Jurkat, Clone E6-1 (cell line): ENCODE measurements at regions not wholly inside any gene's neighbourhood (a gene's known extent, or its start where the extent isn't known, plus 50 kb on each side); places are given as distances from the start of the nearest gene placed in this dataset.

Experiments
- DNase-seq: peaks from one replicate; pipeline ENCODE4 v3.0.0-alpha.2; 2011; ENCODE audit warnings: low read depth, low spot score
- H3K4me3 ChIP-seq: 2 replicates; pipeline ENCODE4 v1.5.1; 2011; ENCODE audit warnings: mild to moderate bottlenecking, low read length, control low read depth, moderate library complexity

DNA sequence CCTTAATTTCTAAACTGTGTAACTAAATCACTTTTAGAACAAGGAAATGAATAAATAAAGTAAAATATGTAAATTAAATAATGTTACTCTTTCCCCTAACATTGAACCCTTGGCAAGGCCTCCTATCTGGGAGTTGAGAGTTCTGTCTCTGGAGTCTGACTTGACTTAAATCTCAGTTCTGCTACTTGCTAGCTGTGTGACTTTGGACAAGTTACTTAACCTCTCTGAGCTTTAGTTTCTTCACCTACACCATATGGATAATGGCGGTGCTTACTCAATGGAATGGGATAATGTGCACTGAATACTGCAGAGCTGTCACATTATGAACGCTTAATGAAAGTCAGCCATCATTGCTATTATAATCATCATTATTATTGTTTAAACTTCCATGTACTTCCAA, 92.1 kb upstream of the SOD3 start:
- no peak overlapping the region for H3K4me3 ChIP-seq
- DNase-seq = no peak

DNA sequence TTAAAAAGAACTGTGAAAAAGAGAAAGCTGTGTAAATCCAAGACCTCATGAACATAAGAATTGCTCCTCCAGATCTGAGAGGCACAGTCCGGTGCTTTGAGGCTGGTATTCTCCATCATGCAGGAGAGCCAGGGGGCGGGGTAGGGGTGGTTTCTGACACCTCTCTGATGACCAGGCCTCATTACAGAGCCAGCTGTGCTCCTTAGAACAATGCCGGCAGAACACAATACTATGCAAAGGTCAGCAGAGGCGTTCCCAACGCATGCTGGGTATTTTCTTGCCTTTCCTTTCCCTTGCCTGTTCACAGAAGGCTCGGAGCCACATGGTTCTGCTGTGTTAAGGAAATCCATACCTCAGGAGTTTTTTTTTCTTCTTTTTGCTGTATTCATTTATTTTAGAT, 91.2 kb upstream of the SOD3 start:
- H3K4me3 ChIP-seq = no peak overlapping the region

DNA sequence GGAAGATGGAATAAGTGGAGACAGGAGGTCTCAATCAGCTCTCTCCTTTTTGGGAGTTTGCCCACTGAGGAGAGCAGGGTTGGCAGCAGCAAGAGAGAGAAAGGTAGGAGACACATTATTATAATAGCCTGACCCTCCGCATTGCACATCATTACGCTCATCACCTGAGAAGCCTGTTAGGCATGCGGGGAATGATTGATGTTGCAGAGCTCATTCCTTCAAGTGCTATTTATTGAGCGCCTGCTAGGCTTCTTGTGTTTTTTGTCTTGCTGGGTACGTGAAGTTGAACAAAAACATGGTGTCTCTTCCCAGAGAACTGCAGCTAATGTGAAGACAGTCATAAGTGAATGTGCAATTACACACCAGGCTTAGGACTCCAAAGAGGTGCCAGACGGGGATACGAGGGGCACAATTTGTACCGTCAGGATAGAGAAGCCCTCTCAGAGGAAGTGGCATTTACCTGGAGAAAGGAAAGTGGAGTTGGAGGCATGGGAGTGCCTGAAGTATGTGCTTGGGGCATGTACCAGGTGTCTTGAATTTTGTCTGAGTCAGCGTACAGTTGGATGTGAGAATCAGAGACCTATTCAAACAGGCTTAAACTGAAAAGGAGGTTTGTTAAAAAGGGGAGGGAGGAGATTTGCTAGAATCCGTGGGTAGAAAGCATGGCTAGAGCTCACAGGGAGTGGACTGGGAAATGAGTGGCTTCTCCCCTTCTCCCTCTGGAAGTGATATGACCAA, 90.2 kb upstream of the SOD3 start:
- DNase-seq = no peak
- no peak overlapping the region for H3K4me3 ChIP-seq

More for the DNA sequence above, 91.2 kb upstream of the SOD3 start:
- DNase-seq = no peak

DNA sequence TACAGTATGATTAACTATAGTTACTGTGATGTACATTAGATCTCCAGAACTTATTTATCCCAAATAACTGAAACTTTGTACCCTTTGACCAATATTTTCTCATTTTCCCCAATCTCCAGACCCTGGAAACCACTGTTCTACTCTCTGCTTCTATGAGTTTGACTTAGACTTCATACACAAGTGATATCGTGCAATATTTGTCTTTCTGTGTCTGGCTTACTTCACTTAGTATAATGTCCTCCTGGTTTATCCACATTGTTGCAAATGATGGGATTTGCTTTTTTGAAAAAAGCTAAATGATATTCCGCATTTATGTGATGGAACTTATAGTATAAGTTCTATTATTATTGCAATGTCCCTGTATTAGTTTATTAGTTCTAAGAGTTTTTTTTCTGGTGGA, 81.8 kb upstream of the SOD3 start:
- no peak for DNase-seq
- no peak overlapping the region for H3K4me3 ChIP-seq

DNA sequence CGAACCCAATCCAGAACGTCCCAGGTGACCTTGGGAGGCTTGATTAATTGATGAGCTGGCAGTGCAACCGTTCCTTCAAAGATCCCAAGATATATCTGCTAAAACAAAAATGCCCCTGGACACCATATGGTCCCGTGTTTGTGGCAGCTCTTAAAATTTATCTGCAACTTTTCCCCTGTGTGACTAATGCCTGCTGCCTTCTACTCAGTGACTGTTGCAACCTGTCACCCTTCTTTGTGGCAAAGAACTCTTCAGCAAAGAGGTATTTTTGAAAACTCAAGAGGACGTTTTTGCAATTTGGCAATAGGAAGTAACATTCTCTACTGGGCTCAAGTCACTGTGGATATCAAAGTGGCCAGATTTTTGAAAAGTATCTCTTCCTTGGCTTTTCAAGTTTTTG, 75.8 kb upstream of the SOD3 start:
- no peak overlapping the region for H3K4me3 ChIP-seq
- DNase-seq = no peak

DNA sequence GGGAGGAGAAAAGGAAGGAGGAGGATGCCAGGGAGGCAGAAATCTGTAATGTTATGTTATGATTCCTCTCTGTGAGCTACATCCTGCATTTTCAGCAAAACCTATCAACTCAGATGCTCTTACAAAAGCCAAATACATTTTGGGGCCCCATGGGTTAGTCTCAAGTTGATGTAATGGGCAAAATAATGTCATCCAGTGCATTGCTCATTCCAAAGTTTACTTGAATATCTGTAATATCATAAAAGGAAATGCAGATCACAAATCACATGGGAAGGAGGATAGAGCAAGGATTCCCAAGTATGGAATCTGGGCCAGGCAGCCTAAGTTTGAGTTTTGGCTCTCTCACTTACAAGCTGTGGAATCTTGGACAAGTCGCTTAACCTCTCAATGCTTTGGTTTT, 74.9 kb upstream of the SOD3 start:
- no peak for DNase-seq
- H3K4me3 ChIP-seq = no peak overlapping the region

DNA sequence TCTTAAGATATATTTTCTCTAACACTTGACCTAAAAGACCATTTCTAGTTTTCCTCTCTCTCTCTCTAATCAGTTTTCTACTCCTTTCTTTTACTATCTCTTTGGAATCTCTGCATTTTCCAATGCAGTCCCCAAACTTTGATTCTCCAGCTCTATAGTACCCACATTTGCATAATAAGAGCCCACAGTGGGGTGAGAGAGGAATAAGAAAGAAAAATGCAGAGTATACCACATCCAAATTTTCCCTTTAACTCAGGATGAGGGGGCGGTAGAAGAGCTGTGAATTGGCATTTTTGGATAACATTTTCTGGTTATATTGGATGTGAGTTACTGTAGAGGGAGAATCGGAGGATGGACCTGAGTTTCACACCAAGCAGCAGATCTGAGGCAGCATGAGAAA, 74.4 kb upstream of the SOD3 start:
- DNase-seq = no peak
- no peak overlapping the region for H3K4me3 ChIP-seq

DNA sequence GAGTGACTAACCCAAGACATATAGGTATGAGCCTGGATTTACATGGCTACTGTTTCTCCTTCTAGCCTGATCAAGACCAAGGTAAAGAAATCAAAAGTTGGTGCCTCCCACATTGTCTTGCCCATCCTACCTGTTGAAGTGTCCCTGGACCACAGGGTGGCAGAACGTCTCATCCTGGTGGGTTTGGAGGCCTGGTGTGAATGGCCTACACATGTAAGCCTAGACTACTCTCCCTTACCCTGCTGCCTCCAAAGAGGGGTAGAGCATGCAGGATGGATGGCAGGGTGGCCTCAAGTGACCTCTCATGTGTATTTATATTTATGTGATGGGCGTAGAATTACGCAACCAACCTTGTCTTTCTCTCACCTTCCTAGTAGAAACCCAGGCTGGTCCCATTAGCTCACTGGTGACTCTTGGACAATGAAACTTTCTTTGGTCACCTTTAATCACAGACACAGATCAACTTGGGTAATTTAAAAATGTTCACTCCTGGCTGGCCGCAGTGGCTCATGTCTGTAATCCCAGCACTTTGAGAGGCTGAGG, 73.3 kb upstream of the SOD3 start:
- no peak overlapping the region for H3K4me3 ChIP-seq
- no peak for DNase-seq

DNA sequence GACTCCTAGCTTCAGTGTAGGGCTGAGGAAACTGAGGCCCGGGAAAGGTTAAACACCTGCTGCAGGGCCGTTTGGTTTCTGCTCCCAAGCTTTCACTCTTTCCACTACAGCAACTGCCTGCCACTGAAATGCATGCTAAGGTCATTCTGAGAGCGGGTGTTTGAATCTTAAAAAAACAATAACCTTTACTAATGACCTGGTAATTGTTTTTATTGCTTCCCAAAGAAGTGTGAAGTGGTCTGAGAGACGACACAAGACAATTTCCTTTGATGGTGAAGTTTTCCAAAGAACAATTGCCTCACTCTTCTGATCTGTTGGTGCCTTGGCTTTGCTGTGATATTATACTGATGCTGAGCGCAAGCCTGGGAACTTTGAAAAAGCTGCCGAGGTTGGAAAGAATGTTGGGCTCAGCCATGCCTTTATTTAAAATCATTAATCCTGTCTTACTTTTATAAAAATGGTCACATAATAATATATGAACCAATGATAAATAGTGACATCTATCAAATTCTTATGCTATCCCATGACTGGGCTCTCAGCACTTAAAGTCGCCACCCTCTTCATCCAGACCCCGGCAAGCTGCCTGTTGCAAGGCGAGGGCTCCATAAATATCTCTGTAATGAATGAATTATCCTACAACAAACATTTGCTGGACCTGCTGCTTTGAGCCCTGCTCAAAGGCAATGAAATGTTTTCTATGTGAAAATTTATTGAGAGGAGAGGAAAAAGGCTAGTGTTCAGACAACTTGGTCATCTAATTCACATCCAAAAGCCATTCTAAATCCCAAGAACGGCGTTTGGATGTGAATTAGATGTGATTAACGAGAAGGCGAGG, 67.8 kb upstream of the SOD3 start:
- DNase-seq = no peak

DNA sequence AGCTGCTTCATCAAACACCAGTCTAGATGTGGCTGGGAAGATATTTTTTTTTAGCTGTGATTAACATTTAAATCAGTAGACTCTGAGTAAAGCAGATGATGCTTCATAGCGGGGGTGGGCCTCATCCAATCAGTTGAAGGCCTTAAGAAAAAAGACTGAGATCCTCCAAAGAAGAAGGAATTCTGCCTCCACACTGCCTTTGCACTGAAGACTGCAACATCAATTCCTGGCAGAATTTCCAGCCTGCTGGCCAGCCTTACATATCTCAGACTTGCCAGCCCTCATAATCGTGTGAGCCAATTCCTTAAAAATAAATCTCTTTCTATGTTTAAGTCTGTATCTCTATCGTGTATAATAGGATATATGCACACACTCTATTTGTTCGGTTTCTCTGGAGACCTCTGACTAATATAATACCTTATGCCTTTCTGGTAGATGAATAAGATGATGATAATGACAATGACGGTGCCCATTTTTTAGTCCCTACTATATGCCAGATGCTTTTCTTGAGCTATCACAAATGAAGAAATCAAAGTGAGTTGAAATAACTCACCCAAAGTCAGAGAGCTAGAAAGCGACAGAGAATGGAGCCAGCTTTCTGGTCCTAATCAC, 66.1 kb upstream of the SOD3 start:
- DNase-seq = no peak
- H3K4me3 ChIP-seq = no peak overlapping the region

More for the DNA sequence above, 67.8 kb upstream of the SOD3 start:
- H3K4me3 ChIP-seq = no peak overlapping the region

DNA sequence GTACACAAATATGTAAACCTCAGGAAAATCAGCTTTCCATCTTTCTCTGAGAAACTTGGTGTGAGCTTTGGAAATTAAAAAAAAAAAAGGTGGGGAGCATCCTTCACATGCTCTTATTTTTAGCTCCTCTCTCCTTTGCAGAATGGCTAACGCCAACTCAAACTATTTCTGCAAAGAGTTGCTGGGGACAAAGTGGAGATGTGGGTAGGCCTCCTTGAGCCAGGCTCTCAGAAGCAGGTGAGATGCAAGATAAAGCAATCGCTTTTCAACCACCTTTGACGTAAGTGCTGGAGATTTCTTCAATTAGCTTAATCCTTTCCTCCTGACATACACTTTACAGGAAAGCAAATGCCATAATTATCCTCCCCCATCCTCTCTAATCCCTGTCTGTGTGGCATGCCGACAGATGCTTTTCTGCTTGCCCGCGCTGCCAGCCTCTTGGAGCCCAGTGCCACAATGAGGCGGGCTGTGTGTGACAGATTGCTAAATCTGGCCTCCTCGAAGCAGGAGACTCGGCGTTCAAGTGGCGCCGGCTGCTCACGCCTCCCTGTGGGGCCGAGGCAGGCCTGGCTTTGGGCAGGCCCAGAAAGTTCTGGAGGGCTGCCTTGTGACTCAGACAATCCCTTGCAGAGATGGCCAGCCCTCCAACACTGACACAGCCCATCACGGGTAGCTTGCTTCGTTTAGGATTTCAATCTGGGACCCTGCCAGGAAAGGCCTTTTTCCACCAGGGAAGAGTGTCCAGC, 64.9 kb upstream of the SOD3 start:
- no peak for DNase-seq
- no peak overlapping the region for H3K4me3 ChIP-seq

DNA sequence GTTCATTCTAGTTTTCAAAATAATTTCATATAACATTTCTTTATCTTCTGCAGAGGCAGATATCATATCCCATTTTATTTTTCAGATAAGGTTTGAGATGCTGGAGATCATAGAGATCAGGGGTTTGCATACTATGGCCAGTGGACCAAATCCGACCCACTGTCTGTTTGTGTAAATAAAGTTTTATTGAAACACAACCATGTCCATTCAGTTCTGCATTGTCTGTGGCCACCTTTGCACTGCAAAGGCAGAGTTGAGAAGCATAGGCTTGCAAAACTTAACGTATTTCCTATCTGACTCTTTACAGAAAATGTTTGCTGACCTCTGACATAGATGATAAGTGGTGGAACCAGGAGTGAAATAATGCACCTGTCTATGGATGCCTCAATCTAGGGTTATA, 63.9 kb upstream of the SOD3 start:
- H3K4me3 ChIP-seq = no peak overlapping the region
- no peak for DNase-seq

DNA sequence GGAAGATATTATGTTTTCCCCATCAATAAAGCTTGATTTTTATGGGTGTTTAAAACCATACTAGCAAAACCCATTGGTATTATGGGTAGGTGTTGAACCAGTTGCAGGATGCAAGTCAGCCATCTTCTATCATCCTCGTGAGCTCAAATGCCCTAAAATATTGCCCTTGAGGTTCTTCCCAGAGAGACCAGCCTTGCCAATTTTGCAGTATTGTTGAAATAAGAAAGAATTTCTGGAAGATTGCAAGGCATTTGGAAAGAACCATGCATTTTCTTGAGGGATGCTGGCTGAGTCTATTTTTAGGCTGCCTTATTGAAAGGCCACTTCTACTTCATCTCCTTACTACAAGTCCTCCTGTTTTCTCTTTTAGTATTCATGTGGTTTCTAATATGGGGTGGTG, 60.9 kb upstream of the SOD3 start:
- DNase-seq = no peak
- no peak overlapping the region for H3K4me3 ChIP-seq

DNA sequence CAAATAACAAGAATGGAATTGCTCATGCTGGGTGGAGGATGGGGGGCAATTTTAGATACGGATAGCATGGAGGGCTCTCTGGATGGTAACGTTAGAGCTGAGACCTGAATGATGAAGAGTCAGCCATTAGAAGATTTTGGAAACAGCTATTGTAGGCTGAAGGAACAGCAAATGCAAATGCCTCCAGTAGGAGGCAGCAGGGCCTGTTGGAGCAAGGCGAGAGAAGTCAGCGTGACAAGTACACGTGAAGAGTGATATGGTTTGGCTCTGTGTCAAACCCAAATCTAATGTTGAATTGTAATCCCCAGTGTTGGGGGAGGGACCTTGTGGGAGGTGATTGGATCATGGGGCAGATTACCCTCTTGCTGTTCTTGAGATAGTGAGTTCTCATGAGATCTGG, 59.3 kb upstream of the SOD3 start:
- no peak overlapping the region for H3K4me3 ChIP-seq
- DNase-seq = no peak

DNA sequence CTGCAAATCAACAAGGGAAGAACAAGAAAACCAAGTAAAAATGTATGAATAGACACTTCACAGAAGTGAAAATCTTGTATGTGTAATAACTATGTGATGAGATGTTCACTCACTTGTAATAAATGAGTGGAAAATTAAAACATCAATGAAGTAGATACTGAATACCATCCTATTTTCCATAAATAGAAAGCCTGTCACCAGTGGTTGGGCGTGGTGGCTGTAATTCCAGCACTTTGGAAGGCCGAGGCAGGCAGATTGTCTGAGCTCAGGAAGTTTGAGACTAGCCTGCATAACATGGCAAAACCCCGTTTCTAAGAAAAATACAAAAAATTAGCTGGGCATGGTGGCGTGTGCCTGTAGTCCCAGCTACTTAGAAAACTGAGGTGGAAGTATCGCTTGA, 53.5 kb upstream of the SOD3 start:
- H3K4me3 ChIP-seq = no peak overlapping the region
- no peak for DNase-seq

DNA sequence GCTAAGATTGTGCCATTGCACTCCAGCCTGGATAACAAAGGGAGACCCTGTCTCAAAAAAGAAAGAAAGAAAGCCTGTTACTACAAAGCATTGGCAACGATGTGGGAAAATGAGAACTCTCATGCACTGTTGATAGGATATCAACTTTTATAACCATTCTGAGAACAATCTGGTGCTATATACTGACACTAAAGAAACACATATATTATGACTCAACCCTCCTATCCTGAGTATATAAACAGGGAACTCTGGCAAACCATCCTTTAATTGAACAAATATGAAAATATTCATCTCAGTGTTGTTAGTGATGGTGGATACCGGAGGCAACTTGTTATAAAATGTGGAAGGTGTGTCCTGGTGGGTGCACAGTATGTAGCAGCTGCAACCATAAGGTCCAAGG, 53.0 kb upstream of the SOD3 start:
- no peak overlapping the region for H3K4me3 ChIP-seq
- no peak for DNase-seq

DNA sequence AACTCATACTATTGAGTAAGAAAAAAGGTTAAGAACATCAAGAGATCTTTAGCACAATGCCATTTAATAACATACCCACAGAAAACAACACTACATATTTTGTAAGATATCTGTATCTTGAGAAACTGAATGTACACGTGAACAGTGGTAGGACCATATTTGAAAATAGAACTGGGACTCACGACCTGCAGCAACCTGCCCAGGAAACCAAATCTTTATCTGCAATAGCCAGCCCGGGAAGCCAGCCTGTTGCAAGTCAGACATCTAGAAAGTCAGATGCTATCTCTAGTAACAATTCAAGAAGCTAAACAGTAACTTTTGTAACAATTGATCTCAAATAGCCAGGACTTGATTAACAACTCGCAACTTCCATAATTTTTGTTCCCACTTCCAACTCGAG, 52.6 kb upstream of the SOD3 start:
- H3K4me3 ChIP-seq = no peak overlapping the region
- no peak for DNase-seq

DNA sequence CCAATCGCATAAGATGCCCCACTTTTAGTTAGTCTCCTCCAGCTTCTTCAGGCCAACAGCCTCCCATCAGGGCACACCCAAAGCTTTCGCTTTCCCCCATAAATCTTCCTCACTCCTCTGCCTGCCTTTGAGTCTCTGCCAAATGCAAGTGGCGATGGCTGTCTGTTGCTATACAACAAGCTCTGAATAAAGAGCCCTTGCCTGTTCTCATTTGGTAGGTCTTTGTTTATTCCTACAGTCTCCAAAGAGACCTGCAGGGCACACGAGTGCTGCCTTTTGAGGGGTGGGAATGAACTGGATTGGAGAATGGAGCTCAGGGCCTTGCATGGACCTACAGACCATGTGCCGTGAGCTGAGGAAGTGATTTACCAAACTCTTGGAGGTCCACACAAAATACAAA, 52.2 kb upstream of the SOD3 start:
- H3K4me3 ChIP-seq = no peak overlapping the region
- DNase-seq = no peak

DNA sequence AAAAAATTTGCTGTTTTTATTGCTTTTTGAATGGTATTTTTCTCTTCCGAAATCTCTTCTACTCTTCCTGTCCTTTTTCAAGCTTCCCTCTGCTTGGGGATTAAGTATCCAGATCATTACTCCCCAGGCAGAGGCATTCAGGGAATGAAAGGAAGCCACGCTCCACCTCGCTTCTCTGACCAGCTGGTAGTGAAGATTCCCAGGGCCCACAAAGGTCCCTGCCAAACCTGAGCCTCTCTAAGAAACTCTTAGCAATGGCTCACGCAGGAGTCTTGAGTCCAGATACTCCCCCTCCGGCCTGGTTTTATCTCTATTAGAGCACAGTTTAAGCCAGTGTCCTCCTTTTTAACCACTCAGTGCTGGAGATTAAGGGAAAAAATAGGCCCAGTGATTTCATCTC, 51.4 kb upstream of the SOD3 start:
- H3K4me3 ChIP-seq = no peak overlapping the region
- no peak for DNase-seq
